Left hindlimb (tissue), 1 donor: ENCODE measurements at regions not wholly inside any gene's neighbourhood (a gene's known extent, or its start where the extent isn't known, plus 50 kb on each side); places are given as distances from the start of the nearest gene placed in this dataset.

Source experiments
- DNase-seq: peaks from one replicate; pipeline ENCODE4 v3.0.0-alpha.2; 2018

DNA sequence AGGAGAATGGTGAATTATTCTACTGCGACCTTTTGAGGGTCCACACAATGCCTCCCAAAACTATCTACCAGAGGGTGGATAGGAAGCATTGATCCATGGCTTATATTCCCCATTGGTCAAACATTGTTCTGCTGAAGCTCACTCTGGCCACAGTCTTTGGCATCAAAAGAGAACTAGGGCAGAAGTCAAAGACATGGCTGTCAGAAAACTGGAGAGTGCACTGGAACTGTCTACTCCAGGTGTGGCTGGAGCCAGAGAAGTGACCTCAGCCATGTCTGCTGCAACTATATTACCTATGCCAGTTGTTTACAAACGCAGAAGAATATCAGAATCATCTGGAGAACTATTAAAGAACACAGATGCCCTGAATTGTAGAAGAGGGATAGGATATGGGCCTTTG, 238.7 kb upstream of the USP25 start:
- no peak for DNase-seq

DNA sequence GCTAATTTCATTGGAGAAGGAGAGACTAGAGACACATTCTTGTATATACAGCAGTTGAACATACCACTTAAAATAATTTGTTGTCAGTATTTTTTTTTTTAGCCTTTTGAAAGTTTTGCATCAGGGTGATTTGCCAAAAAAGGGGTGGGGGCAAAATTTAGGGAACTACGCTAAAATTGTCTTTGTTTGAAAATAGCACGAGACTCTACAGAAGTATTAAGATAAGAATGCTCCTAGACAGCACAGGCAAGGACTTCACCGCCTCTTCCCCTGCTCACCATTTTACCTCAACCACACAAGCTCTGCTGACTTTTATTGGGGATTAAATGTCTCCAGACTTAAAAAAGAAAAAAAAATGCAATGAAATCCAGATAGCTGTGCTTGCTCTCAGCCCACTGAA, 236.1 kb upstream of the USP25 start:
- no peak for DNase-seq

DNA sequence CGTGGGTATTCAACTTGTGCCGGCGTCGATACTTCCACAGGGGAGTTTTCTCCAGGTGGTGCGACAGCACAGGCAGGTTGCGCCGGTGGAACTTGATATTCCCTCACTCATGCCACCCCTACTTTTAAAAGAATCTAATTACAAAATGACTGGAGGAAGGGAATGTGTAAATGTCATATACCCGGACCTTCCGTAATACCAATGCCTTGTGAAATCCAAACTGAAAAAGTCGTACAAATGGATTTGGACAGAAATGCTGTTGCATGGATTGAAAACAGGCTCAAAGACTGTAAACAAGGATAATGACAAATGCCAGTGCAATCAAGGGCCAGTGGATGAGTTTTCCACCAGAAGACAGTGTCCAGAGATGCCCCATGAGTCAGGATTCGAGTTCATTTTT, 235.3 kb upstream of the USP25 start:
- DNase-seq: no peak

DNA sequence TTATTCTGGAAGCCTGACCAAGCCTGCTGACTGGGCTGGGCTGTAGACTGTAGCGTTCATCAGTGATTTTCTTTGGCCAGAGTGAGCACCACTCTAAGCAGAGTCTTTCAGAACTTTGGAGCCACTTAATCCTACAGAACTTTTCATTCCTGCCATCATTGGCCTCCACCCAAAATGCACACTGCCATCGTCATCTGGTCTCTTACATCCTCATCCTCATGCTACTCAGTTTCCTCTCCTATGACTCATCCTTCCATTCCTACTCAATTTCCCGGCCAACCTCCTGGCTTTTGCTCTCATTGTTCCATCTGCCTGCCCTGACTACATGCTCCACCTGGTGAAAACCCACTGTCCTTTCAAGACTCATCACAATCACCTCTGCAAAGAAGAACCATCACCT, 233.8 kb upstream of the USP25 start:
- no peak for DNase-seq

DNA sequence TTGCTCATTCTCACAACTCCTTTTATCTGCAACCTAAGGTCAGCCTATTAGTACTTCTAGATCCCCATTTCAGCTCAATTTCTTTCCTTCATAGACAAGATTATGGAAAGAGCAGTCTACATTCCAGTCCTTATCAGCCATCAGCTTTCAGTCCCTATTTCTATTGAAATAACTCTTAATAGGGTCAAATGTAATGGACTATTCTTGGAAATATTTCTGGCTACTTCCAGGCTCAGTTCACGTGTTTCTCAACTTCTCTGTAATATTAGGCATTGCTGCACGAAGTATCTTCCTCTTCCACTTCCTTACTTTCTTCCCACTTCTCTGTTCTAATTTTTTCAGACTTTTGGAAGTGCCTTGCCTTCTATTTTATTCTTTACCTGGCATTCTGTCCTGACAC, 232.9 kb upstream of the USP25 start:
- no peak for DNase-seq

DNA sequence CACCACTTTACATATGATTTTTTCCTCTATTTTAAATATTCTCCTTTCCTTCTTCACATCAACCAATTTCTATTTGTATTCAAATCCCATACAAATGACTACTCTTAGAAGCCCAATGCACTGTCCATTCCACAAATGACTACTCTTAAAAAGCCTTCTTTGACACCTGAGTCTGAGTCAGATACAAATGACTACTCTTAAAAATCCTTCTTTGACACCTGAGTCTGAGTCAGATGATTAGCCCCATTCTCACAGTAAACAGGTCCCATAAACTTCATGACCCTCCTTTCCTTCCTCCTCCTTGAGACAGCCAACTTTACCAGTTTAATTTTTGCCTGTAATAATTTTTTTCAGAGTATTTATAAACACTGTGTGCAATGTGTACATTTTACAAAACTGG, 231.3 kb upstream of the USP25 start:
- no peak for DNase-seq

DNA sequence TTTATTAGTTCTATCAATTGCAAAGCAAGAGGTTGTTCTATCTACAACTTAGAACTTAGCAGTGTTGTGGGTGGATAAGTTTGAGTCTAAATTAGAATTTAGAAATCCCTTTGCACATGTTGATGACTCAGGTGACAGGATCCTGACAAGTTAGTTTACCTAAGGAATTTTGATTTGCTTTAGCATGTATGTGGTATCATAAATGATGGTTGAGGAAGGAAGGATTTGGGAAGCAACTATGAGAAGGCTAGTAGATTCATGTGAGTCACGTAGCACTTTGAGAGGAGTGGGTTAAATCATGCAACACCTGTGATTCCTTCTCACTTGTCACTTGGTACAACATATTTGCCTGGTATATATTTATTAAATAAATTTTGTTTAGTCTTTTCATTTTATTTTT, 223.7 kb upstream of the USP25 start:
- DNase-seq: no peak

DNA sequence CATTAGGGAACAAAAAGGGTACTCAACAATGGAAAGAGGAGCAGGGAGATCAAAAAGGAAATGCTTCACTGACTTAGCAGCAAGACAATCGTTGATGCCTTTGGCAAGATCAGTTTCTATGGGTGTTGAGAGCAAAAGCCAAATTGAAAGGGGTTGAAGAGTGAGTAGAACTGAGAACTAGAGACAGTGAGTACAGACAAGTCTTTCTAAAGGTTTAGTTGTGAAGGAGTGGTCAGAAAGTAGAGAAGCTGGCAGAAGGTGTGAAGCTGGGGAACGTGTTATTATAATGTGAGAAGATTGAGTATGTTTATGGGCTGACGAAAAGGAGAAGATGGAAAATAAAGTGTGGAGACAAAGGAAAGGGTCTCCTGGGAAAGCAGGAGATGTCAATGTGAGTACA, 221.2 kb upstream of the USP25 start:
- DNase-seq: no peak

DNA sequence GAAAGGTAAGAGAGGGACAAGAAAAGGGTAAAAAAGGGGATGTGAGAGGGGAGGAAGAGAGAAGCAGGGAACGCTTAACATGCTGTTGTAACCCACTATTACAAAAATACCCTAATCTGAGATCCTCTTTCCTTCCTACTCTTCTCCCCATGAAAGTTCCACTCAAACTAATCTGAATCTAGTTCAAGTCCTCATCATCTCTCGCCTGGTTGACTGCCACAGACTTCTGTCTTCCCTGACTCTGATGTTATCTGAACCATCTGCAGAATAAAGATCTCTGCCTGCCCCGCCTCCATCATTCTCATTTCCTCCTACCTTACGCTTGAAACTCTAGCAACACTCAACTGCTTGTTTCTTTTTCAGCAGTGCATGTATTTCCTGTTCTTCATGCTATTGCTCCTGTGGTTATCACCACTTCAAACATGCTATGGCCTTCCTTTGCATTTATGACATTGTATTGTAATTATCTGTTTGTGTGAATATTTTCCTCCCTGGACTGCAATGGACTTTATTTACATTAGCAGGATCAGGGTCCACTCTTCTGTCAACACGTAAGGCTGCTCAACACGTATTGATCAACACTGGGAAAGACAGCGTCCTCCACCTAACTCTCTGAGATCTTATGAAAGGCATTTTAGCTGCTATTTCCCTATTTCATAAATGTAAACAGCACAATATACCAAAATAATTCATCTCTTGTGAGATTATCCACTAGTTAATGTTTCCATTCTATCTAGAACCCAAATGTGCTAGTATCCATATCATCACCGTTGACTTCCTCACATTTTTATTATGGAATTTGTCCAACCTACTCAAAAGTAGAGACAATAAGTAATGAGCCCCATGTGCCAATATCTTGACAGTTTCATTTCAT, 215.5 kb upstream of the USP25 start:
- DNase-seq: no peak

DNA sequence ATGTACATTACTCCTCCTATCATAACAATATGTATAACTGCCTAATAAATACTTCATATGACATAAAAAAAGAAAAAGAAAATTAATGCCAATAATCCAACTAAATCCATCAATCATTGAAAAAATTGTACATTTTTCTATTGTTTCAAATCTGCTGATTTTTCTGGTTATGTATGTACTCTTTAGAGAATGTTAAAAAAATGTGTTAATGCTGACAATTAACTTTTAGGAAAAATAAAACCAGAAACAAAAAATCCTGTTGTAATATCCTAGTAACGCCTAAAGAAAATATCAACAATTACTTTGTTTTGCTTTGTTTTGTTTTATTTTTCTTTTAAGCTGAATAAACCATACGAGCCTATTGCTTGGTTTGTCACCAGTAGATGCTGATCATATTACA, 213.9 kb upstream of the USP25 start:
- no peak for DNase-seq

DNA sequence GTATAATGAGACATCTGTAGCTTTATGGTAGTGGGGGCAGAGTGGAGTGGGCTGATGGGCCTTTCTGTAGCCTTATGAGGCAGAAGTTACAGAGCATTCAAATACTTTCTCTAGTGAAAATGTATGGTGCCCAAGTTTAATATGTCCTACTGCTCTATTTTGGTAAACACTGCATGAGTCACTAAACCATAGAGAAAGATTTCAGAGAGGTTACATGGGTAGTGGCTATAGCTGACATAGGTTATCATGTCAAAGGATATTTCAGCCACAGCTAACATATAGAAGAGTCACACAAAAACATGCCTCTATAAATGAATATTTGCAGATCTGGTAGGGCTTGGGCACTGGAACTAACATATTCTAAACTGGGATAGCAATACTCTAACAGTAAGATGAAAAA, 212.4 kb upstream of the USP25 start:
- DNase-seq: no peak

DNA sequence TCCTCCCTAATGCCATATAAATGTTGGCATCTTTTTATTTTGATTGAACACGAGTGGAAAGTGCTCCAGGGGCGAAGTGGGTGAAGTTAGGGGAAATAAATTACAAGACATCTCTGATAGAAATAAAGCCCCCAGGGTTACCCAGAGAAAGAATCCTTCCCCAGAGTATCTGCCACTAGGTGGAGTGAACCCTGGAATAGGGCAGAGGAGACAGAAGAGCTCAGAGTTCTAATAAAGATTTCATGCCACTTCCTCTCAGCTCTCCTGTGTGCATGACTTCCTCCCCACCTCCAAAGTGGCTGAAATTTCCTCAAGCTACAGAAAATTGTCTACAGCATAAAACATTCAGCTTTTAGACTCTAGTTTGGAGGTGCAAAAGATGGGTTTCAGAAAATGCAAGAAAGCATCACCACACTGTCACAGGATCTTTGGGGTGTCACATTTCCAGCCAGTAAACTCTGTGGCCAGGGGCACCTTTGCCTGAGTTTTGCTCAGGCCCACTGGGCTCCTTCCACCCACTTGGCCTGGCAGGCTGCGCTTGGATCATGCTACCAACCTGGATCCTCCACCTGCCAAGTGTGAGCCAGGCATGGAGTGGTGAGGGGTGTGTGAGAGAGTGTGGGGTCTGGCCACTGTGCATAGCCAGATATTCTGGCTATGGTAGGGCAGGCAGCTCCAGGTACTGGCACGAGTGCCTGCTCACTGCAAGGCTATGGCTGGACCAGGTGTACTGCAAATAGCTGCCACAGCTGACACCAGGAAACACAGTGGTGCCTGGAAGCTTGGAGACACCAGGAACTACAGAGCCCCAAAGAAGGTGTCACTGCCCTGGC, 208.8 kb upstream of the USP25 start:
- DNase-seq: no peak

DNA sequence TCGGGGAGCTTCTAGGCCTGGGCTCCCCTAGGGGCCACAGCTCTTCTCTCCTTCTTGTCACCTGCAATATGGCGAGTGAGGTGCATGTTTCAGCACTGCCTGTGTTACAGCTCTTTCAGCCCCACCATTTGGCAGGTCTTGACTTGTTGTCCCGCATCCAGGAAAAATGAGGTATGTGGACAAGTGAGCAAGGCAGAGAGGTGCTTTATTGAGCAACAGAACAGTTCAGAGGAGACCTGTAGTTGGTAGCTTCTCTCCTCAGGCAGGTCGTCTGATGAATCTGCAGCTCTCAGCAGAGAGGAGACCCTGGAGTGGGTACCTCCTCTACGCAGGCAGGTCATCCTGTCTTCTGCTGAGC, 208.2 kb upstream of the USP25 start:
- no peak for DNase-seq

DNA sequence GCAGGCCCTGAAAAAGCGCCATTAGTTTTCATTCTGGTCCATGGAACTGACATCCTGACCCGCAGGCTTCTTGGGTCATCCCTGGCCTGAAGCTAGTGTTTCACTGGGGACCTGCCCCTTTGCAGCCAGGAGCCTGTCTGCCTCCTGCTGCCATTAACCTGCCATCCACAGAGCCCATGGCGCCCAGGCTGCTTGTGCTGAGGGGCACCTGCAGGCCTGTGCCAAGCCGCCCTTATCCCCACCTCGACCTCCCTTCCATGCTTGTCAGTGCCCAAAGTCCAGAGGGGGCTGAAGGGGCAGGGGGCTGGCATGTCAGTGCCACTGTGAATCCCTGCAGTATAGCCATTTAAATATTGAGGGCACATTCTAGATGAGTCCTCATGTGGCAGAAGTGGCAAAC, 207.6 kb upstream of the USP25 start:
- DNase-seq: no peak

DNA sequence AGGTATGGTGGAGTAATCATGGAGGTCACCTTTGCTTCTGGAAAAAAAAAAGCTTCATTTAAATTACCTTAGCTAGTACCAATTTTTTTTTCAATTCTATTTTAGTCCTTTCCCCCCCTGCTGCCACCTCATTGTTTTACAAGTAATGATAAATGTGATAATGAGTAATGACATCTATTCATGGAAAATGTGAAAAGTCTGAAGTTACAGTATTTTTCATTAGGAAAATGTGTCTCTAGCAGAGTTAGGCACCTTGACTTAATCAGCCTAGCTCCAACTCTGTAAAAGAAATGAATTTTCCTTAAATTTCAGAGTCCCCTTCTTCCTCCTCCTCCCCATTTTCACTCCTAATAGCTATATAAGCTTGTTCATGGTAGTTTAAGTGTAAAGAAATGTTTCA, 204.9 kb upstream of the USP25 start:
- DNase-seq: no peak

DNA sequence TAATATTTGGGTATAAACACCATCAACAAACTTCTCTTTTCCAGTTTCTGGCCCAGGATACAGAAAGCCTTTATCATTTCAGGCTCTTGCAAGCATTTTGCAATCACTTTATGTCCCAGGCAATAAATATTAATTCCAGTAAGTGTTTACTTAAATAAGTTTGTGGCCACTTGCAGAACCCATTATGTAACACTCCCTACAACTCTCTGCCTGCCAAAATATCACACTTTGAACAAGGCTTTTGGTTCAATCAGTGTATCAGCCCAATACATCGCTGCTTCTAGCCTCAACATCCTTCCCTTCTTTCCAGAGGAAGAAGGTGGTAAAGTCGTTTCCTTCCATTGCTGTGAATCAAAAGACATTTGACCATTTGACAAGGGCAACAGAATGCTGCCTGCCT, 203.0 kb upstream of the USP25 start:
- no peak for DNase-seq

DNA sequence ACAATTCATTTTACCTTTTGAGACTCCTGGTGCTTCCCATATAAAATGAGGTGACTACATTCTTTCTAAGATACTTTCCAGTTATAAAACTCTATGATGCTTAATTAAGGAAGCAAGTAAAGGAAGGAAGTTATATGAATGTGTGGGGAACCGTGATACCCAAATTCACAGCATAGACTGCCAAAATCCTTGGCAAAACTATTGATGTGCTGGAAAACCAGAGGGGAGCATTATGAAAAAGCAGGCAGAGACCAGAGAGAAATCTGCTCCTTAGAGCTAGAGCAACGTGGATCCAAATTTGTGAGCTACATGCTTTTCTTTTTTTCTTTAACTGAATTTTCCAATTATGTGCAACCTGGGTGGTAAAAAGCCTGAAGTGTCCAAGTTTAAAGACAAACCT, 201.4 kb upstream of the USP25 start:
- no peak for DNase-seq

DNA sequence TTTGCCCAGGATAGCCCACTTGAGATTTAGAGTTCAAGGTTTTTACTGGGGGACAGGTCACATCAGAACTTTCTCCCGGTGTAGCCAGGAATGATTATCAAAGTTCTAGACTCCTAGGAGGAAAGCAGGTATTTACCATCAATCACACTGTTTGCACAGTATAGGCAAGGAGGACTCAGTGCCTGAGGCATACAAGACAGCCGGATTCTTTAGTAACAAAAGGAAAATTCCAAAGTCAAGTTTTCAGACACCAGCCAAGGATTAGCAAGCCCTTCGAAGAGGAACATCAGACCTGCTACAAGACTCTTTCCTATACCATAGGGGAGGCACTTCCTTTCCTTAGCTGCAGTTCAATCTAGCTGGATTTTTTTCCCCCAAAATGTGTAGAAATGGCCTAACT, 197.8 kb upstream of the USP25 start:
- no peak for DNase-seq

DNA sequence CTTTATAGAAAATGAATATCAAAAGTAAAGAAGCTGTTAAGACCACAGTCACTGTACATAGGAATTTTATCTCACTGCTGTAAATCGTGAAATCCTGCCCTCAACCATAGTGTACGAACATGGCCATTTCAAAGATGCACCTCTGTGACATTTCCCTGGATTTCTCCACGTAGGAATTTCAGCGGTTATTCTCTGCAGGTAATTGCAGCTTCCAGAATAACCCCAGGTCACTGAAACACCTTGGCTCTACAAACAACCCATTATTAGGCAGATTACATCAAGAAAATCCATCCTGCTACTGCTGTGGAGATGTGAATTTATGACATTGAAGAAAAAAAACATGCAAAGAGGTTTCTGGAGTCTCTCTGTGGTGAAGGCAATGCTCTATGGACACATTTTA, 196.2 kb upstream of the USP25 start:
- no peak for DNase-seq

DNA sequence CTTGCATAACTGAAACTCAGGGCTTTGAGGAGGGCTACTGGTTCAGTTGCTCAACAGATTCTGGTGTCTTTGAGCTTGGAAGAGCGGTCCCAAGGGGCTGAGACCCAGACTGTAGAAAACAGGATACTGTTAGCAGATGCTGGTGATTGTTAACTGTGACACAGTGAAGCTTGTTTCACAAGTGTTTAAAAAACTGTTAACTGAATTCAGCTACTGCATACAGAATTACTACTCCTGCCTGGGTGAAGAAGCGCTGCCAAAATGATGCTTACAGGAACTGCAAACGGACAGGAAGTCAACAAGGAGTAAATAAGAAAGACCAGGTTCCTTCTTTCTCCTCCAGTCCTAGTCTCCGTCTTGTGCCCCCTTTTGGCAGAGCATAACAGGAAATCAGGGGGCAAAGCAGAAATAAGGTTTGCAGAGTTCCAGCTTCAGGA, 195.3 kb upstream of the USP25 start:
- DNase-seq: no peak

DNA sequence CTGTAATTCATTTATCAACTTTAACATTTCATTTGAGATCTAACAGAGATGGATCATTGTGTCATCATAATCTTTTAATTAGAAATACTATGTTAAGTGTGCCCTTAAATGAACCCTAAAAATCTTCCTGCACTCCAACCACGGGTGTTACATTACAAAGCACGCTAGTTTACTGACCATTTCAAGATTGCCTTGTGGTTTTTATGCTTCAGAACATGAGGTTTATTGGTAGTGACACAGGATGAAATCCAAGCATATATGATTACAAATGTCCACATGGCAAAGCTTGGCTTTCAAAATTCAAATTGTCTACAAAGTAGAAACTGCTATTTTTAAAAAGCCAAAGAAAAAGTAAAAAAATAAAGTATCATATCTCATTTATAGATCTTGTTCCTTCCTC, 190.4 kb upstream of the USP25 start:
- DNase-seq: no peak

DNA sequence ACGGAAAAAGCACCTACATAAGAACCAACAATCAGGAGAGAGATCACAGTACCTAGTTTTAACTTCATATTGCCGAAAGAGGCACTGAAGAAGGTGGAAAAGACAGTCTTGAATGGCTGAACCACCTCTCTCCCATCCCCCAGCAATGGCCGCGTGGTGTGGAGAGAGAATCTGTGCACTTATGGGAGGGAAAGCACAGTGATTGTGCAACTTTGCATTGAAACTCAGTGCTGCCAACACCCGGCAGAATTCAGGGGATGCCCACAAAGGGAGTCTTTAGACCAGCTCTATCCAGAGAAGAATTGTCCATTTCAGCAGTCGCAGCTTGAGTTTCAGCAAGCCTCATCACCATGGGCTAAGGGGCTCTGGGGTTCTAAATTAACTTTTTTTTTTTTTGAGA, 186.3 kb upstream of the USP25 start:
- no peak for DNase-seq

DNA sequence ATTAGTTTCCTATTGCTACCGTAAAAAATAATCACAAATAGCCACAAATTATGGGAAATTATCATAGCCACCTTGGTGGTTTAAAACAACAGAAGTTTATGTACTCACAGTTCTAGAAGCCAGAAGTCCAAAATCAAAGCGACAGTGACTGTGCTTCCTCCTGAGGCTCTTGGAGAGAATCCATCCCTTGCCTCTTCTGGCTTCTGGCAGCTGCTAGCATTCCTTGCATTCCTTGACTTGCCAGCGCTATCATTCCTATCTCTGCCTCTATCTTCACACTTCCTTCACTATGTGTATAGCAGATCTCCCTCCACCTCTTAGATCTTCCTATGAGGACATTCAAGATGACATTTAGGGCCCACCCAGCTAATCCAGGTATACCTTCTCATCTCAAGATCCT, 180.1 kb upstream of the USP25 start:
- DNase-seq: no peak

DNA sequence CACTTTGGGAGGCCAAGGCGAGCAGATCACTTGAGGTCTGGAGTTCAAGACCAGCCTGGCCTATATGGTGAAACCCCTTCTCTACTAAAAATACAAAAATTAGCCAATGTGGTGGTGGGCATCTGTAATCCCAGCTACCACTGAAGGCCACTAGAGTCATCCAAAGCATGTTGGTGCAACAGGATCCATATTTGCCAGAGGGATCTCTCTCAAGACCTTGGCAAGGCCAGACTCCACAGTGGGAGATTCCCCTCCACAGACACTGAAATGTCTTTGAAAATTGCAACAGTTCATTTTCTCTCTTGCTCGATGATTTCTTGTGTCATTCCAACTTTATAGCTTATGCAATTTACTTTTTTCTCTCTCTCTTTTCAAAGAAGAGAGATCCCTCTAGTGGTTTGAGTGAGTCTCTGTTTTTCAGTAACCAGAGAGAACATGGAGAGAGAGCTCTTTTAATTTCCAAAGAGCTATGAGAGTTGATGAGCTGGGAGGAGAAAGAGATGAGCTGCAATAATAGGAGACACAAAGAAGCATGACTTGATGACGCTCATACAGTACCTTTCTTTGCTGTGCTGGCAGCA, 176.8 kb upstream of the USP25 start:
- DNase-seq: no peak
